Kidney glomerular epithelial cell (primary cell): ENCODE measurements at regions not wholly inside any gene's neighbourhood (a gene's known extent, or its start where the extent isn't known, plus 50 kb on each side); places are given as distances from the start of the nearest gene placed in this dataset.
A peak's percentile ranks its signal among the peaks of the same experiment; 100 is the strongest.
"Not testable (repeated sequence)": the region's sequence is repeated elsewhere in the genome, so short reads cannot be mapped to it uniquely, and the experiment has no call there.

Experiments
- DNase-seq: peaks from one replicate; lab custom pipeline; 2025; lab: John Stamatoyannopoulos, UW

GRCh38 chr5:105922574-105922973, 1748.2 kb downstream of the EFNA5 start:
- no peak for DNase-seq

GRCh38 chr5:105922080-105922479, 1748.7 kb downstream of the EFNA5 start:
- DNase-seq, result no peak

GRCh38 chr5:105917189-105917588, 1753.5 kb downstream of the EFNA5 start:
- DNase-seq, result peak; percentile 12

- no peak for DNase-seq
Observed at GRCh38 chr5:105907016-105907415, 1763.7 kb downstream of the EFNA5 start.

GRCh38 chr5:105905392-105905791, 1765.3 kb downstream of the EFNA5 start:
- DNase-seq, result no peak

GRCh38 chr5:105903069-105903468, 1767.7 kb downstream of the EFNA5 start:
- no peak for DNase-seq

GRCh38 chr5:105899726-105900125, 1771.0 kb downstream of the EFNA5 start:
- no peak for DNase-seq

- DNase-seq, result no peak
Observed at GRCh38 chr5:105898183-105898582, 1772.6 kb downstream of the EFNA5 start.

- peak; percentile 13 for DNase-seq
Observed at GRCh38 chr5:105885266-105885665, 1785.5 kb downstream of the EFNA5 start.

GRCh38 chr5:105882956-105883481, 1787.7 kb downstream of the EFNA5 start:
- no peak for DNase-seq

GRCh38 chr5:105878402-105878801, 1792.3 kb downstream of the EFNA5 start:
- no peak for DNase-seq

- DNase-seq, result no peak
Observed at GRCh38 chr5:105877592-105877991, 1793.1 kb downstream of the EFNA5 start.

GRCh38 chr5:105874316-105874715, 1796.4 kb downstream of the EFNA5 start:
- DNase-seq, result no peak

GRCh38 chr5:105872569-105873270, 1798.0 kb downstream of the EFNA5 start:
- DNase-seq, result no peak

GRCh38 chr5:105868038-105868780, 1802.5 kb downstream of the EFNA5 start:
- DNase-seq, result no peak

GRCh38 chr5:105865834-105866233, 1804.9 kb downstream of the EFNA5 start:
- no peak for DNase-seq

GRCh38 chr5:105859350-105859749, 1811.4 kb downstream of the EFNA5 start:
- DNase-seq, result not testable (repeated sequence)

- no peak for DNase-seq
Observed at GRCh38 chr5:105849701-105850100, 1821.0 kb downstream of the EFNA5 start.

GRCh38 chr5:105840800-105841199, 1829.9 kb downstream of the EFNA5 start:
- no peak for DNase-seq

GRCh38 chr5:105836887-105837286, 1833.8 kb downstream of the EFNA5 start:
- no peak for DNase-seq

- DNase-seq, result no peak
Observed at GRCh38 chr5:105836268-105836667, 1834.5 kb downstream of the EFNA5 start.

GRCh38 chr5:105828821-105829220, 1841.9 kb downstream of the EFNA5 start:
- no peak for DNase-seq

GRCh38 chr5:105821800-105822199, 1848.9 kb downstream of the EFNA5 start:
- no peak for DNase-seq
